IMR-90 (cell line): ENCODE measurements at regions not wholly inside any gene's neighbourhood (a gene's known extent, or its start where the extent isn't known, plus 50 kb on each side); places are given as distances from the start of the nearest gene placed in this dataset.

Source experiments
- ATAC-seq: fragments of 200-7000 bp; cut with Tn5 transposase; 2 replicates; pipeline ENCODE4 v1.9.1; 2020; ENCODE audit warnings: low read depth, mild to moderate bottlenecking, moderate library complexity
- BruUV-seq: library from RNA; stranded (reverse); fragments of 400-500 nt; replicated peaks from 2 replicates; lab custom pipeline; 2021; lab: Mats Ljungman, UMichigan
- CTCF ChIA-PET: fragments of 300-600 bp; formaldehyde crosslinking; extraction: SDS; loops from one replicate; lab custom pipeline; 2021; ENCODE audit warnings: antibody characterized with exemption; lab: Yijun Ruan, JAX
- POLR2A ChIA-PET: fragments of 300-600 bp; sonication (Branson Sonifier 250); formaldehyde crosslinking; loops from one replicate; lab custom pipeline; 2022; ENCODE audit warnings: antibody characterized with exemption; ENCODE audit not compliant: unreplicated experiment; lab: Charles Lee
- DNase-seq: peaks from one replicate; pipeline ENCODE4 v3.0.0; 2013
- H2AFZ ChIP-seq: replicated peaks from 2 replicates; pipeline ENCODE3; 2013; ENCODE audit warnings: low read length, mild to moderate bottlenecking; ENCODE audit not compliant: poor library complexity
- H2AK5ac ChIP-seq: 2 replicates; pipeline ENCODE4 v1.6.1; 2013; ENCODE audit warnings: low read depth, low read length, inconsistent platforms
- H2AK9ac ChIP-seq: replicated peaks from 2 replicates; pipeline ENCODE3; 2013; ENCODE audit warnings: mild to moderate bottlenecking, low read depth, low read length, moderate library complexity; ENCODE audit not compliant: poor library complexity
- H2BK120ac ChIP-seq: 2 replicates; pipeline ENCODE4 v1.6.1; 2013; ENCODE audit warnings: low read depth, low read length, inconsistent platforms
- H2BK15ac ChIP-seq: 3 replicates; pipeline ENCODE4 v1.6.1; 2013; ENCODE audit warnings: low read depth, low read length, inconsistent platforms
- H2BK20ac ChIP-seq: 2 replicates; pipeline ENCODE4 v1.6.1; 2013; ENCODE audit warnings: low read depth, mild to moderate bottlenecking, inconsistent platforms, low read length, moderate library complexity
- H2BK5ac ChIP-seq: 2 replicates; pipeline ENCODE4 v1.6.1; 2013; ENCODE audit warnings: mild to moderate bottlenecking, low read depth, low read length, inconsistent platforms; ENCODE audit not compliant: poor library complexity, severe bottlenecking
- H3K14ac ChIP-seq: replicated peaks from 2 replicates; pipeline ENCODE4 v1.6.1; 2013; ENCODE audit warnings: low read depth, low read length, inconsistent platforms
- H3K18ac ChIP-seq: 2 replicates; pipeline ENCODE4 v1.6.1; 2013; ENCODE audit warnings: low read depth, low read length, control low read depth
- H3K23ac ChIP-seq: 2 replicates; pipeline ENCODE4 v1.6.1; 2013; ENCODE audit warnings: low read depth, low read length, inconsistent platforms
- H3K27ac ChIP-seq: 2 replicates; pipeline ENCODE4 v1.5.1; 2013; ENCODE audit warnings: mild to moderate bottlenecking, control low read depth, low read length; ENCODE audit not compliant: insufficient read depth
- H3K27me3 ChIP-seq: 2 replicates; pipeline ENCODE4 v1.6.1; 2013; ENCODE audit warnings: low read length; ENCODE audit not compliant: control insufficient read depth, insufficient read depth
- H3K36me3 ChIP-seq: 2 replicates; pipeline ENCODE4 v1.6.1; 2013; ENCODE audit warnings: low read length, mixed read lengths; ENCODE audit not compliant: control insufficient read depth, insufficient read depth
- H3K4ac ChIP-seq: 2 replicates; pipeline ENCODE4 v1.6.1; 2013; ENCODE audit warnings: low read depth, low read length, inconsistent platforms
- H3K4me1 ChIP-seq: 2 replicates; pipeline ENCODE4 v1.6.1; 2013; ENCODE audit warnings: low read length, mixed read lengths; ENCODE audit not compliant: control insufficient read depth, insufficient read depth
- H3K4me2 ChIP-seq: 2 replicates; pipeline ENCODE4 v1.6.1; 2013; ENCODE audit warnings: low read depth, mild to moderate bottlenecking, control low read depth, low read length, moderate library complexity
- H3K4me3 ChIP-seq: 2 replicates; pipeline ENCODE4 v1.5.1; 2013; ENCODE audit warnings: low read depth, mild to moderate bottlenecking, control low read depth, low read length, moderate library complexity; ENCODE audit not compliant: insufficient read depth
- H3K56ac ChIP-seq: 2 replicates; pipeline ENCODE4 v1.6.1; 2013; ENCODE audit warnings: low read length, inconsistent platforms; ENCODE audit not compliant: insufficient read depth; ENCODE audit errors: extremely low read depth
- H3K79me1 ChIP-seq, 2 experiments: 2 replicates each; pipeline ENCODE4 v1.6.1; 2013; ENCODE audit warnings: low read length in 2 of 2, inconsistent platforms in 1 of 2, low read depth in 1 of 2
- H3K9ac ChIP-seq: 2 replicates; pipeline ENCODE4 v1.6.1; 2013; ENCODE audit warnings: low read depth, low read length, control low read depth
- H3K9me1 ChIP-seq: 2 replicates; pipeline ENCODE4 v1.6.1; 2013; ENCODE audit warnings: low read length, inconsistent platforms; ENCODE audit not compliant: insufficient read depth
- H3K9me3 ChIP-seq: 2 replicates; pipeline ENCODE4 v1.6.1; 2013; ENCODE audit warnings: low read length; ENCODE audit not compliant: control insufficient read depth, insufficient read depth
- H4K20me1 ChIP-seq: 2 replicates; pipeline ENCODE4 v1.6.1; 2013; ENCODE audit warnings: low read length, inconsistent platforms; ENCODE audit not compliant: insufficient read depth
- H4K5ac ChIP-seq: 2 replicates; pipeline ENCODE4 v1.6.1; 2013; ENCODE audit warnings: mild to moderate bottlenecking, low read depth, low read length, control low read depth
- H4K8ac ChIP-seq, 2 experiments: 2 replicates each; pipeline ENCODE4 v1.6.1; 2013; ENCODE audit warnings: low read depth in 2 of 2, low read length in 2 of 2, control low read depth in 1 of 2, inconsistent platforms in 1 of 2
- H4K91ac ChIP-seq: 2 replicates; pipeline ENCODE4 v1.6.1; 2013; ENCODE audit warnings: low read depth, low read length, inconsistent platforms; ENCODE audit not compliant: insufficient read depth
- CEBPB ChIP-seq: IDR thresholded peaks from 2 replicates; pipeline ENCODE4 v1.6.1; 2012; ENCODE audit warnings: low read depth, low read length, improper control_type of control experiment
- NFE2L2 ChIP-seq: fragments of 150-350 bp; IDR thresholded peaks from 2 replicates; pipeline ENCODE4 v1.6.1; 2016; ENCODE audit warnings: low read depth, mild to moderate bottlenecking, low read length
- dilution Hi-C: fragments of 300-500 bp; cut with HindIII; formaldehyde crosslinking; loops from one replicate; pipeline ENCODE4 v1.14.3; 2018; ENCODE audit warnings: low sequenced_read_pairs; ENCODE audit not compliant: unreplicated experiment
- in situ Hi-C: fragments of 300-500 bp; cut with MboI; formaldehyde crosslinking; loops from 3 replicates; pipeline ENCODE4 v1.14.3; 2019; ENCODE audit warnings: low sequenced_read_pairs, inconsistent platforms, mixed read lengths
- intact Hi-C: fragments of 100-400 bp; cut with micrococcal nuclease; formaldehyde crosslinking; loops from 2 replicates; pipeline ENCODE4 v1.10.0; 2022

DNA sequence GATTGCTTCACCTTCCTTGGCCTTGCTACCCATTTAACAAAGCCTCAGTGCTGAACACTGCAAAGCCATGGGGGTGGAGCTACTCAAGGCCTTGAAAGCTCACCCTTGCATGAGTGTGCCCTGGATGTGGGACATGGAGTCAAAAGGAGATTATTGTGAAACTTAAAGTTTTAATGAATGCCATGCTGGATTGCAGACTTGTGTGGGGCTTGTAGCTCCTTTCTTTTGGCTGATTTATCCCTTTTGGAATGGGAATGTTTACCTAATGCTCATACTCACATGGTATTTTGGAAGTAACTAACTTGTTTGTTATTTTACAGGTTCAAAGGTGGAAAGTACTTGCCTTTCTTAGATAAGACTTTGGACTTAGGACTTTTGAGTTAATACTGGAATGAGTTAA, 538.5 kb upstream of the NECTIN3 start:
- in situ Hi-C loops, result no loop called here
- Histone ChIP-seq H4K8ac (peak overlapping the region in 1 of 2 experiments; percentile 58; a peak in 1 of 4 replicates), H3K9me1 (no peaks in the 10 kb centered on the region)

More for the DNA sequence above, 538.5 kb upstream of the NECTIN3 start:
- Histone ChIP-seq H2AFZ (peak overlapping the region; percentile 28), H2AK9ac (no peak overlapping the region), H3K23ac (0 out of 2 replicates have a peak overlapping the region, but pooled peaks have one; percentile 1), H4K20me1 (no peaks in the 10 kb centered on the region), H2AK5ac (no peak overlapping the region), H2BK15ac (0 out of 3 replicates have a peak overlapping the region, but pooled peaks have one; percentile 0), H2BK5ac (peak overlapping the region; percentile 87), H4K91ac (peak overlapping the region; percentile 27; the same call in 1 of the 2 replicates), H3K79me1 (peaks cover 0 to 5% of the 10 kb centered on the region in 2 experiments; a peak in 1 of 4 replicates), H3K9ac (no peak overlapping the region), H3K36me3 (no peaks in the 10 kb centered on the region), H3K4ac (peak overlapping the region; percentile 25), H3K14ac (peak overlapping the region; percentile 6; the same call in 1 of the 2 replicates), H3K4me2 (no peak overlapping the region), H3K56ac (no peak overlapping the region), H3K4me3 (no peak overlapping the region), H3K27ac (peak overlapping the region; percentile 34; the same call in 1 of the 2 replicates), H2BK20ac (peak overlapping the region; percentile 54; the same call in 1 of the 2 replicates), H2BK120ac (peak overlapping the region; percentile 63), H3K18ac (peak overlapping the region; percentile 58; the same call in 1 of the 2 replicates), H3K9me3 (no peaks in the 10 kb centered on the region; the same call in 1 of the 2 replicates), H3K27me3 (no peaks in the 10 kb centered on the region), H4K5ac (no peak overlapping the region), H3K4me1 (peaks cover 10% of the 10 kb centered on the region)
- dilution Hi-C loops, result no loop called here
- ChIA-PET CTCF (no interaction called here), POLR2A (no interaction called here)
- BruUV-seq, result no TSS peak
- DNase-seq (peak; percentile 78), ATAC-seq (peak; percentile 87)
- TF ChIP-seq NFE2L2, result no peak
- peak; percentile 65; the same call in 1 of the 2 replicates for TF ChIP-seq CEBPB
- intact Hi-C loops, result loop anchor here (5.0 kb wide), 2 partner anchors 34 to 239 kb away; no protein-coding TSS in a partner anchor
